ENCODE measurements at regions not wholly inside any gene's neighbourhood (a gene's known extent, or its start where the extent isn't known, plus 50 kb on each side); places are given as distances from the start of the nearest gene placed in this dataset.
A peak's percentile ranks its signal among the peaks of the same experiment; 100 is the strongest.

DNA sequence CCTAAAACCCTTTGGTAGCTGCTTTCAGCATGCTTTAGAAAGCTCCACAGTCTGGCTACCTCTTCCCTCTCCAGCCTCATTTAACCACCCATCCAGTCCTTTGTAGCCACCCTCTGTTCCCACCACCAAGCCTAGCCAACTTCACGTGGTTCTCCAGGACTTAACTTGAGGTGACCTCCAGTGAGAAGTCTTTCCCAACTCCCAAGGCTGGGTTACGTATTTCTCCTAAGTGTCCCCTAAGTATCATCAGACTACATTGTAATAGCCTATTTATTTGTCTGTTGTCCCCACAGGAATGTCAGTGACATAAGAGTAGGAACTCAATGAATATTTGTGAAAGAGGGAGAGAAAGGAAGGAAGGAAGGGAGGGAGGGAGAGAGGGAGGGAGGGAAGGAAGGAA is 431.9 kb upstream of the JARID2 start:
- Histone ChIP-seq H3K4me3 (no peak overlapping the region), H3K36me3 (no peaks in the 10 kb centered on the region), H3K9me3 (no peaks in the 10 kb centered on the region), H3K27ac (no peak overlapping the region), H3K4me1 (peaks cover 0 to 4% (median 0%) of the 10 kb centered on the region in 9 donors), H3K27me3 (no peaks in the 10 kb centered on the region)
- no peak for DNase-seq
- TF ChIP-seq, protein P1, sequence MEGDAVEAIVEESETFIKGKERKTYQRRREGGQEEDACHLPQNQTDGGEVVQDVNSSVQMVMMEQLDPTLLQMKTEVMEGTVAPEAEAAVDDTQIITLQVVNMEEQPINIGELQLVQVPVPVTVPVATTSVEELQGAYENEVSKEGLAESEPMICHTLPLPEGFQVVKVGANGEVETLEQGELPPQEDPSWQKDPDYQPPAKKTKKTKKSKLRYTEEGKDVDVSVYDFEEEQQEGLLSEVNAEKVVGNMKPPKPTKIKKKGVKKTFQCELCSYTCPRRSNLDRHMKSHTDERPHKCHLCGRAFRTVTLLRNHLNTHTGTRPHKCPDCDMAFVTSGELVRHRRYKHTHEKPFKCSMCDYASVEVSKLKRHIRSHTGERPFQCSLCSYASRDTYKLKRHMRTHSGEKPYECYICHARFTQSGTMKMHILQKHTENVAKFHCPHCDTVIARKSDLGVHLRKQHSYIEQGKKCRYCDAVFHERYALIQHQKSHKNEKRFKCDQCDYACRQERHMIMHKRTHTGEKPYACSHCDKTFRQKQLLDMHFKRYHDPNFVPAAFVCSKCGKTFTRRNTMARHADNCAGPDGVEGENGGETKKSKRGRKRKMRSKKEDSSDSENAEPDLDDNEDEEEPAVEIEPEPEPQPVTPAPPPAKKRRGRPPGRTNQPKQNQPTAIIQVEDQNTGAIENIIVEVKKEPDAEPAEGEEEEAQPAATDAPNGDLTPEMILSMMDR (IDR thresholded peaks at IDR 0.05), result no peak
- no peak for ATAC-seq
- intact Hi-C loops (cut with DNase I), result no loop called here
- 85 to 88% methylated on average over 2 of the region's 2 CpGs for WGBS, 2 donors

DNA sequence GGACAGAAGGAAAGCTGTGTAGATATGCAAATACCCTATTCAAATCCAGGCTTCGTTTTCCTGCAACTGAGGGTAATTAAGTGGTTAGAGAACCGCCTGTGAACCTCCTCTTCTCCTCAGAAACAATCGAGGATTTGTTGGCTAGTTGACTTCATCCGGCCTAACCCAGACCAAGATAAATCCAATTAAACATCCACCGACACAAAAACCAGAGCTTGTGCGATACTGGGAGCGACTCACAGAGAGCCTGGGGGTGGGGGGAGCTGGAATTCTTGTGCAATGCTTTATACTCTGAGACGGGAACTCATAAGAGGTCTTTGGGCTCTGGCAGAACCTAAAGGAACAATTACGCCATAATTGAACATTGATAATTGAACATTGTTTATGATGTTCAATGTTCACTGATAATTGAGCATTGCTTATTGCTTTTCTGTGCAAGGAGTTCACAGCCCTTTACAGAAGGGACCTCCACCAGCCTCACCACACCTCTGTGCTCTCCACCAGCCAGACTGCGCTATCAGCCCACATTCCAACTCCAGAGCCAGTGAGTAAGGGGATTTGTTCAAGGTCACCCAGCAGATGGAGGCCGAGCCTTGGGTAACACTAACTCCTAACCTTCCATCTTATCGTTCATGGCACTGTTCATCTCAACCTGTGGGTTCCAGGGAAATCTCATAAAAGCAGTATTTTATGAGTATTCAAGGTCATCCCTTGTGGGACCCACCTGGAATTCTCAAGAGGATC is 429.6 kb upstream of the JARID2 start:
- 72 to 82% methylated on average over 12 of the region's 12 CpGs for WGBS, 2 donors
- Histone ChIP-seq H3K27me3 (no peaks in the 10 kb centered on the region), H3K4me3 (no peak overlapping the region), H3K36me3 (no peaks in the 10 kb centered on the region), H3K4me1 (peaks cover 0 to 4% (median 0%) of the 10 kb centered on the region in 9 donors), H3K27ac (peak overlapping the region in 1 of 10 donors; percentile 13), H3K9me3 (no peaks in the 10 kb centered on the region)
- DNase-seq, result no peak
- TF ChIP-seq, protein P1 (IDR thresholded peaks at IDR 0.05), result no peak
- intact Hi-C loops (cut with DNase I), result no loop called here
- peak in 6 of 8 donors; percentile 32 to 54 (median 38) for ATAC-seq

DNA sequence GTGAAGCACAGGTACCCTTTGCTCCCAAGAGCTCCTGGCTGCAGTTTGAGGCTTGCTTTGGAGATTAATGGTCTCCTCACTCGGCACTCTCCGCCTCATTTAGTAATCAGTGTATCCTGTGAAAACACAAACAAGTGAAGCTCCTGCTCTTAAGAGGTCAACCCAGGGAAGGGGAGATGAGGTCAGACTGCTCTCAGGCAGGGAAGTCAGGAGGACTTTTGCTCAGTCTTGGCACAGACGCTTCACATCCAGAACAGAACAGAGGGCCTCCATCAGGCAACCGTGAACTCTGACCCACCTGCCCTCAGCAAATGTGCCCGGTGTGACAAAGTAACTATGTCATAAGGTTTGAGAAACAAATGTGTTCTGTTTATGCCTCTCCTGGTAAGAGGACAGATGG is 428.8 kb upstream of the JARID2 start:
- peaks cover 0 to 4% (median 0%) of the 10 kb centered on the region in 9 donors for H3K4me1 ChIP-seq
- H3K36me3 ChIP-seq, result no peaks in the 10 kb centered on the region
- TF ChIP-seq, protein P1 (IDR thresholded peaks at IDR 0.05), result no peak
- DNase-seq (no peak), ATAC-seq (peak in 1 of 8 donors; percentile 38)
- no peak overlapping the region for H3K4me3 ChIP-seq
- H3K27ac ChIP-seq, result no peak overlapping the region
- H3K9me3 ChIP-seq, result no peaks in the 10 kb centered on the region
- intact Hi-C loops (cut with DNase I), result no loop called here
- no peaks in the 10 kb centered on the region for H3K27me3 ChIP-seq
- 89 to 91% methylated on average over 5 of the region's 5 CpGs for WGBS, 2 donors

DNA sequence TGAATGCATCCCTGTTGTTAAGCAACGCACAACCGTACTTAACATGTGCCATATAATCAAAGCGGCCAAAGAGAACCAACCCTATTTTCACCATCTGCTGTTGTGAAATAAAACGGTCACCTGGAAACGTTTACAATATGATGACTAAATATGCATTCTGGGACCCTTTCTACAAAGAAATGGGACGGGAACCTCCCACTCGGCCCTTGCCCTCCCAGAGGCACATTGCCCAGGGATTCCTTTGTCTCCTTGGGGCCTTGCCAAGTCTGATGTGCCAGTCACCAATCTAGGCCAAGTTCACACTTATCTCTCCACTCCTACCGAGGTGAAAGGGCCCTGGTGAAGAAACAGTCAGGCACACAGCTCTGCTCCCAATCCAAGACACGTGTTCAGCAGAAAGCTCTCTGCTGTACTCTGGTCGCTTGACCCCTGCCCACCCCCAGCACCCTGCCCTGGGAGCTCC is 427.4 kb upstream of the JARID2 start:
- ATAC-seq, result peak in 7 of 8 donors; percentile 41 to 78 (median 62)
- Histone ChIP-seq H3K4me3 (no peak overlapping the region), H3K4me1 (peaks cover 0 to 4% (median under 1%) of the 10 kb centered on the region in 9 donors), H3K36me3 (no peaks in the 10 kb centered on the region), H3K27ac (no peak overlapping the region), H3K27me3 (no peaks in the 10 kb centered on the region), H3K9me3 (no peaks in the 10 kb centered on the region)
- WGBS, 2 donors, result 64 to 67% methylated on average over 10 of the region's 10 CpGs
- intact Hi-C loops (cut with DNase I), result no loop called here
- TF ChIP-seq, protein P1 (IDR thresholded peaks at IDR 0.05), result no peak
- DNase-seq, result peak; percentile 18 to 36
